ENCODE measurements at regions not wholly inside any gene's neighbourhood (a gene's known extent, or its start where the extent isn't known, plus 50 kb on each side); places are given as distances from the start of the nearest gene placed in this dataset.
"Not testable (repeated sequence)": the region's sequence is repeated elsewhere in the genome, so short reads cannot be mapped to it uniquely, and the experiment has no call there.

DNA sequence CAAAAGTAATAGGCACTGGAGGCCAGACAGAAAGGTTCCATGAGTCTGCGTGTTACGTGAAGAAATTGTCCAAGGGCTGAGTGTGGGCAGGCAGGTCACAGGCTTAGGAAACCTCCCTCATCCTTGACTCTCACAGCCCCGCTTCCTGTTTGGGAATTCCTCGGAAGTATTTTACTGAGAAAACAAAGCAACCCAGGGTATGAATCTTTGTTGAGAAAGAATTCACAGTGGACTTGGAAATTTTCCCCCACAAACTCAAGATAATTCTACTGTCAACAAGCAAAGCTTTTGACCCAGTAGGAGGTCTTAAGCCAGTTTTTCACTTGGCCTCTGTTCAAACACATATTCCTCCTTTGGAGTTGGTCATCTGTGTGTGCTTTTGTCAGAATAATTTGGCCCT is 377.1 kb upstream of the TPM1 start:
- FAIRE-seq (no peak), DNase-seq (ENCODE audit: insufficient read length, low spot score) (no peak)
- no peak for TF ChIP-seq POU2F2 (IDR thresholded peaks at IDR 0.05; ENCODE audit: low read depth, low read length)
- TF ChIP-seq PAX5 (IDR thresholded peaks at IDR 0.05; ENCODE audit: insufficient read depth, low read length, severe bottlenecking), result no peak
- TF ChIP-seq POLR2A (IDR thresholded peaks at IDR 0.05; ENCODE audit: low read depth, low read length), result no peak
- TF ChIP-seq TAF1 (IDR thresholded peaks at IDR 0.05; ENCODE audit: low read depth, low read length), result no peak

DNA sequence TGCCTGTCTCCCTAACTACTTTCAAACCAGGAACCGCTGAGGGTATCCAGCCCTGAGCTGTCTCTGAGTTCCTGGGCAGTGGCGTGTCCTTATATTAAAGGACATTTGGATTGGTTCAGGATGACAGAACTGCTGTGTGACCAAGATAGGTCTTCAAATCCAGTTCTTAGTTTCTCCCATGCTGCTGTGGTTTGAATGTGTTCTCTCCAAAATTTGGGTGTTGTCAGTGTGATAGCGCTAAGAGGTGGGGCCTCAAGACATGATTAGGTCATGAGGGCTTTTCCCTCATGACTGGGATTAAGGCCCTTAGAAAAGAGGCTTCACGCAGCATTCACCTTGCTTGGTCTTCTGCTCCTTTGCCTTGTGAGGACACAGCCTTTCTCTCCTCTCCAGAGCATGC is 376.5 kb upstream of the TPM1 start:
- TF ChIP-seq PAX5 (IDR thresholded peaks at IDR 0.05; ENCODE audit: insufficient read depth, low read length, severe bottlenecking), result no peak
- TF ChIP-seq POU2F2 (IDR thresholded peaks at IDR 0.05; ENCODE audit: low read depth, low read length), result no peak
- TF ChIP-seq POLR2AphosphoS5 (IDR thresholded peaks at IDR 0.05; ENCODE audit: low read depth, low read length), result no peak
- TF ChIP-seq SPI1 (IDR thresholded peaks at IDR 0.05; ENCODE audit: low read depth, low read length), result no peak
- TF ChIP-seq POLR2A (IDR thresholded peaks at IDR 0.05; ENCODE audit: low read depth, low read length), result no peak
- no peak for TF ChIP-seq TAF1 (IDR thresholded peaks at IDR 0.05; ENCODE audit: low read depth, low read length)
- DNase-seq (ENCODE audit: insufficient read length, low spot score) (no peak), FAIRE-seq (no peak)

DNA sequence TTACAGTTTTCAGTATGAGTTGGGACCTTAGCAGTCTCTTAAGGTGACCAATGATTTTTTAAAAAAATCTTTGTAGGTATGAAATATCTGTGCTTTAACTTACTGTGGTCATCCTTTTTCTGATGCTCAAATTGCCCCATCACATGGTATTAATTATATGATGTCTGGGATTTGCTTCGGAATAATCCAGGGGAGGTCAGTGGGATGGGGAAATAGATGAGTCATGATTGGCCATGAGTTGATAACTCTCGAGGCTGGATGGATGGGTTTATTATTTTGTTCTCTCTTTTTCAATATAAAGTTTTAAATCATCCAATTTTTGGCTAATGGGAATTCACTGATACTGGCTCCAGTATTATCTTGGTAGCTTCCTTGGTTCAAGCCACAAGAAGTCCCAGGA is 370.3 kb upstream of the TPM1 start:
- no peak for TF ChIP-seq POLR2A (IDR thresholded peaks at IDR 0.05; ENCODE audit: low read depth, low read length)
- no peak for TF ChIP-seq PAX5 (IDR thresholded peaks at IDR 0.05; ENCODE audit: insufficient read depth, low read length, severe bottlenecking)
- no peak for TF ChIP-seq SPI1 (IDR thresholded peaks at IDR 0.05; ENCODE audit: low read depth, low read length)
- TF ChIP-seq POU2F2 (IDR thresholded peaks at IDR 0.05; ENCODE audit: low read depth, low read length), result no peak
- no peak for TF ChIP-seq TAF1 (IDR thresholded peaks at IDR 0.05; ENCODE audit: low read depth, low read length)
- TF ChIP-seq POLR2AphosphoS5 (IDR thresholded peaks at IDR 0.05; ENCODE audit: low read depth, low read length), result no peak
- DNase-seq (ENCODE audit: insufficient read length, low spot score) (no peak), FAIRE-seq (no peak)

DNA sequence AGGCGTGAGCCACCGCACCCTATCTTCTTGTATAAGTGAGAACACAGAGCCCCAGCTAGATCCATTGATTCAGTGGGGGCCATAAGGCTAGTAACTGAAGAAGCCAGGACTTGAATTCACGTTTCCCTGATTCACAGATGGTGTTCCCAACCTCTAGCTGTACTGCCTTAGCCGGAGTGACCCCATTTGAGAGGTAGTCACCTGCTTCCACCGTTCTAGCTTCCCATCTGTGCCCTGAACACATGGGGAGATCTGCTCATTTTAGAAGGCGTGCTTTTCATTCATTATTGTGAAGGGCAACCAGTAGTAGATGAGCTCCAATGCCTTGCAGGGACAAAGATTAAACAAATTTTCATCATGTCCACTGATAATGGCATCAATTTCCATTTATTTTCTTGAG is 365.7 kb upstream of the TPM1 start:
- FAIRE-seq (no peak), DNase-seq (ENCODE audit: insufficient read length, low spot score) (no peak)
- TF ChIP-seq SPI1 (IDR thresholded peaks at IDR 0.05; ENCODE audit: low read depth, low read length) (no peak), POLR2A (IDR thresholded peaks at IDR 0.05; ENCODE audit: low read depth, low read length) (no peak), TAF1 (IDR thresholded peaks at IDR 0.05; ENCODE audit: low read depth, low read length) (no peak), POLR2AphosphoS5 (IDR thresholded peaks at IDR 0.05; ENCODE audit: low read depth, low read length) (no peak), POU2F2 (IDR thresholded peaks at IDR 0.05; ENCODE audit: low read depth, low read length) (no peak), PAX5 (IDR thresholded peaks at IDR 0.05; ENCODE audit: insufficient read depth, low read length, severe bottlenecking) (no peak)

DNA sequence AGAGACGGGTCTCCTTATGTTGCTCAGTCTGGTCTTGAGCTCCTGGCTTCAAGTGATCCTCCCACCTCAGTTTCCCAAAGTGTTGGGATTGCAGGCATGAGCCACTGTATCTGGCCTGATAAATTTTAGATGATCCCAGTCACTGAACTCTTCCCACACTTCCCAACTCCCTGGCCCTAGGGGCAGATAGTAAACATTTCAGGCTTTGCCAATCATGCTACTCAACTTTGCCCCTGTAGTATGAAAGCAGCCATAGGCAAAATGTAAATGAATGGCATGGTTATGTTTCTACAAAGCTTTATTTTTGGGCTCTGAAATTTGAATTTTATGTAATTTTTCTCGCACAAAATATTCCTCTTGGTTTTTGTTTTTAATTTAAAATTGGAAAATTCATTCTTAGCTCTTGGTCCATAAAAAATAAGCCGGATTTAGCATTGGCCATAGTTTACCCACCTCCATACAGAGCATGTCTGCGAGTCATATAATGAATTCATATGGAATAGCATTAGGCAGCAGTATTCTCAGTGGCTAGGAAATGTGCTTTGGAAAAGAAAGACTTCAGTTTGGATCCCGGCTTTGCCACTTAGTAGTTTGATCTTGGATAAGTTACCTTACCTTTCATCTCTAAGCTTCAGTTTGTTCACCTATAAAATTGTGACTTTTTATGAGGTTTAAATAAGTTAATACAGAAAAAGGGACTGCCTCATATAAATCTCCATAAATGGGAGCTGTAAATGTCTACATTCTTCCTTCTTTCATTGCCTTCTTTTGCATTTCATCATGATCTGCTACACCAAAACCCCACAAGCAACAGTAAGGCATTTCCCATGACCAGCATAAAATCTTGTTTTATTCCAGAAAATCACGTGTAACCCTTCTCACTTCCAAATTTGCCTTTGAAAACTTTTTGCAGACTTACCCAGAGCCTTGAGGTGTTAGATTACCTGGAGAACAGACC is 360.3 kb upstream of the TPM1 start:
- DNase-seq (ENCODE audit: insufficient read length, low spot score) (no peak), FAIRE-seq (no peak)
- TF ChIP-seq POU2F2 (IDR thresholded peaks at IDR 0.05; ENCODE audit: low read depth, low read length) (no peak), SPI1 (IDR thresholded peaks at IDR 0.05; ENCODE audit: low read depth, low read length) (no peak)

DNA sequence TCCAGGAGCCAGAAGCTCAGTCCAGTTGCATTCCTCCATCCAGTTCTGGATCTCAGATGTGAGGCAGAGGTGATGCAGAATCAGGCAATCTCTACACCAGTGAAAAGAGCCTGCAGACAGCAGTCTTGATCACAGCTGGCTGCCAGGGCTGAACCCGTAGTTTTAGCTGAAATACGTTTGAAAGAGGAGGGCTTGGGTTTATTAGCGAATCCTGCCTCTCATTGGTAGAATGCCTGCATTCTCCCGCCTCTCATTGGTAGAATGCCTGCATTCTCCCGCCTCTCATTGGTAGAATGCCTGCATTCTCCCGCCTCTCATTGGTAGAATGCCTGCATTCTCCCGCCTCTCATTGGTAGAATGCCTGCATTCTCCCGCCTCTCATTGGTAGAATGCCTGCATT is 359.4 kb upstream of the TPM1 start:
- FAIRE-seq, result not testable (repeated sequence)

DNA sequence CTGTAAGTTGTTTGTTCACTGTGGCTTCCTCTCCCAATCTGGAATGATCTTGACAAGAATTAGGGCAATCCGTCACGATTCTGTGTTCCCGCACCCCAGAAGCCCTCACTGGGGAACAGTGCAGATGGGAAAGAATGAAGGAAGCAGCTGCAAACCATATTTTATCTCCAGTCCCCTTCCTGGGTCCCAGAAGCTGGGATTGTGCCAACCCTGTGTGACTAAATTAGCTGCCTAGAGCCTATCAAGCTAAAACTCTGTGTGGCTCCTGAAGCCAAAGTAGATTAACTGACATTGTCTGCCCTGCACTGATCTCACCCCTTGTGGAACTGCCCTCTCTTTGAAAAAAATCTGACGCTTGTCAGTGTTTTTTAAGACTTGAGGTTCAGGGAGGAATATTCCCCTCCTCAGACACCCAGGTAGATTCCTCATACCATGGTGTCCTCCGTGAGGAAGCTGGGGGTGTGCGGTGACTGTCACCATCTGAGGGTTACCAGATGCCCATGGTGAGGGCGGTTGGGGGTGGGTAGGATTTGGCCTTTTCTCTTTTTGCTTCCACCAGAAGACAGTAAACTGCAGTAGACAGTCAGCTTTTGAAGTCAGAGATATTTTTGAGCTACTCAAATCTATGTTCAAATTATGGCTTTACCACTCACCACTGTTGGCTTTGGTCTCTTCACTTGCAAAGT is 358.3 kb upstream of the TPM1 start:
- DNase-seq (ENCODE audit: insufficient read length, low spot score), result no peak
- no peak for TF ChIP-seq POLR2A (IDR thresholded peaks at IDR 0.05; ENCODE audit: low read depth, low read length)
- FAIRE-seq, result no peak

More for the DNA sequence above, 359.4 kb upstream of the TPM1 start:
- DNase-seq (ENCODE audit: insufficient read length, low spot score), result not testable (repeated sequence)

DNA sequence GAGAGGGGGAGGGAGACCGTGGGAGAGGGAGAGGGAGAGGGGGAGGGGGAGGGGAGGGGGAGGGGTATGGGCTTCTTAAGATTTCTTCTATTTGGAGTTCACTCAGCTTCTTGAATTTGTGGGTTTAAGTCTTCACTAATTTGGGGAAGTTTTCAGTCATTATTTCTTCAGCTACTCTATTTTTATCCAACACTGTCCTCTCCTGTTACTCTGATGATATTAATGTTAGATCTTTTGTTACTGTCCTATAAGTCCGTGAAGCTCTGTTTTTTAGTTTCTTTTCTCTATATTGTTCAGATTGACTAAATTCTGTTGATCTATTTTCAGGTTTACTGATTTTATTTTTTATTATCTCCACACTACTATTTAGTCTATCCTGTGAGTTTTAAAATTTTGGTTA is 351.5 kb upstream of the TPM1 start:
- DNase-seq (ENCODE audit: insufficient read length, low spot score), result no peak
- no peak for FAIRE-seq
- no peak for TF ChIP-seq TAF1 (IDR thresholded peaks at IDR 0.05; ENCODE audit: low read depth, low read length)
- no peak for TF ChIP-seq POLR2AphosphoS5 (IDR thresholded peaks at IDR 0.05; ENCODE audit: low read depth, low read length)
- no peak for TF ChIP-seq PAX5 (IDR thresholded peaks at IDR 0.05; ENCODE audit: insufficient read depth, low read length, severe bottlenecking)
- no peak for TF ChIP-seq POLR2A (IDR thresholded peaks at IDR 0.05; ENCODE audit: low read depth, low read length)
- no peak for TF ChIP-seq POU2F2 (IDR thresholded peaks at IDR 0.05; ENCODE audit: low read depth, low read length)
- TF ChIP-seq SPI1 (IDR thresholded peaks at IDR 0.05; ENCODE audit: low read depth, low read length), result no peak

DNA sequence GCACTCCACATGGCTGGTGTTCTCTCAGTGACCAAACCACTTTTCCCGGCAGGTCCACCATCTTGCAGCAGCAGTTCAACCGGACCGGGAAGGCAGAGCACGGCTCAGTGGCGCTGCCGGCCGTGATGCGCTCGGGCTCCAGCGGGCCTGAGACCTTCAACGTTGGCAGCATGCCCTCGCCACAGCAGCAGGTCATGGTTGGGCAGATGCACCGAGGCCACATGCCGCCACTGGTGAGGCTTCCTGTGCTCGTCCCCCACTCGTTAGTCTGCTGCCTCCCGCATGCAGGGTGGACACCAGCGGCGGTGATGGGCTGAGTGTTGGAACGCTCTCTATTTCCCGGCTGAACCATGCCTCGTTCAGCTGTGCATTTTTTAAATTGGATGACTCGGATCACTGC is 344.9 kb upstream of the TPM1 start:
- DNase-seq (ENCODE audit: insufficient read length, low spot score), result no peak
- TF ChIP-seq PAX5 (IDR thresholded peaks at IDR 0.05; ENCODE audit: insufficient read depth, low read length, severe bottlenecking), result no peak
- no peak for TF ChIP-seq POLR2A (IDR thresholded peaks at IDR 0.05; ENCODE audit: low read depth, low read length)
- no peak for TF ChIP-seq SPI1 (IDR thresholded peaks at IDR 0.05; ENCODE audit: low read depth, low read length)
- no peak for TF ChIP-seq POU2F2 (IDR thresholded peaks at IDR 0.05; ENCODE audit: low read depth, low read length)
- no peak for TF ChIP-seq POLR2AphosphoS5 (IDR thresholded peaks at IDR 0.05; ENCODE audit: low read depth, low read length)
- TF ChIP-seq TAF1 (IDR thresholded peaks at IDR 0.05; ENCODE audit: low read depth, low read length), result no peak
- FAIRE-seq, result no peak

DNA sequence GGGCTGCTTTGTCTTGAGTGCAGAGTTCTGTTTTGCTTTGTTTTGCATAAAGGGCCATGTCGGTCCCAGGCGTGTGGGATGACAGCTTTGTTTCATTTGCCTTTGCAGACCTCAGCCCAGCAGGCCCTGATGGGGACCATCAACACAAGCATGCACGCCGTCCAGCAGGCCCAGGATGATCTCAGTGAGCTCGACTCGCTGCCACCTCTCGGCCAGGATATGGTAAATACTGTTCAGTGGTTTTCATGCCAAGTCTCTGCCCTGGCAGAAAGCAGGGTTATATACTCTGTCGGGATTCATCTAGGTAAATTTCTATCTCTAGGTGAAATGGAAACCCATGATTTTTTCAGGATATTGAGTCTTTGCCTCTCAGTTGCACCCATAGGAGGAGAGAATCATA is 343.9 kb upstream of the TPM1 start:
- TF ChIP-seq POLR2AphosphoS5 (IDR thresholded peaks at IDR 0.05; ENCODE audit: low read depth, low read length) (no peak), PAX5 (IDR thresholded peaks at IDR 0.05; ENCODE audit: insufficient read depth, low read length, severe bottlenecking) (no peak), TAF1 (IDR thresholded peaks at IDR 0.05; ENCODE audit: low read depth, low read length) (no peak), POLR2A (IDR thresholded peaks at IDR 0.05; ENCODE audit: low read depth, low read length) (no peak), SPI1 (IDR thresholded peaks at IDR 0.05; ENCODE audit: low read depth, low read length) (no peak), POU2F2 (IDR thresholded peaks at IDR 0.05; ENCODE audit: low read depth, low read length) (no peak)
- no peak for DNase-seq (ENCODE audit: insufficient read length, low spot score)
- FAIRE-seq, result no peak
